ENCODE measurements at regions not wholly inside any gene's neighbourhood (a gene's known extent, or its start where the extent isn't known, plus 50 kb on each side); places are given as distances from the start of the nearest gene placed in this dataset.

DNA sequence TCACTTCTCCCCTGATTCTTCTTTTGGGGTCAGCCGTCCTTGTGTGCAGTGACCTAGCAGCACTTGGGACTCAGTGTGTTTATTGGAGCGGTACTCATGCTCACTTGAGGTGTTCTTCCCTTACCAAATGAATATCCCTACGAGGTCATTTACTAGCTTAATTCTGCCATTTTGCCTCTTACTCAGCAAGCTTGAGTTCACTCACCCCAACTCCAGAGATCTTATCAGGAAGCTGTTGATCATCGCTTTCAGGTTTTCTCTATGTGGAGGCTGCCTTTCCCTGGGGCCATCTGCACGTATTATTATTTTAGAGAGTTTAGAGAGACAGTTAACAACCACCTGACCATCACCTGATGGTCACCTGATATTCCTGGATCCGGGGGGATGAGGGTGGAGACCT is 1466.0 kb upstream of the GOT2 start:
- TF ChIP-seq, protein P1, sequence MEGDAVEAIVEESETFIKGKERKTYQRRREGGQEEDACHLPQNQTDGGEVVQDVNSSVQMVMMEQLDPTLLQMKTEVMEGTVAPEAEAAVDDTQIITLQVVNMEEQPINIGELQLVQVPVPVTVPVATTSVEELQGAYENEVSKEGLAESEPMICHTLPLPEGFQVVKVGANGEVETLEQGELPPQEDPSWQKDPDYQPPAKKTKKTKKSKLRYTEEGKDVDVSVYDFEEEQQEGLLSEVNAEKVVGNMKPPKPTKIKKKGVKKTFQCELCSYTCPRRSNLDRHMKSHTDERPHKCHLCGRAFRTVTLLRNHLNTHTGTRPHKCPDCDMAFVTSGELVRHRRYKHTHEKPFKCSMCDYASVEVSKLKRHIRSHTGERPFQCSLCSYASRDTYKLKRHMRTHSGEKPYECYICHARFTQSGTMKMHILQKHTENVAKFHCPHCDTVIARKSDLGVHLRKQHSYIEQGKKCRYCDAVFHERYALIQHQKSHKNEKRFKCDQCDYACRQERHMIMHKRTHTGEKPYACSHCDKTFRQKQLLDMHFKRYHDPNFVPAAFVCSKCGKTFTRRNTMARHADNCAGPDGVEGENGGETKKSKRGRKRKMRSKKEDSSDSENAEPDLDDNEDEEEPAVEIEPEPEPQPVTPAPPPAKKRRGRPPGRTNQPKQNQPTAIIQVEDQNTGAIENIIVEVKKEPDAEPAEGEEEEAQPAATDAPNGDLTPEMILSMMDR (IDR thresholded peaks at IDR 0.05; ENCODE audit: partially characterized antibody, unreplicated experiment): no peak
- H3K36me3 Mint-ChIP-seq (ENCODE audit: unreplicated experiment): no peaks in the 10 kb centered on the region
- no peak overlapping the region for H3K4me3 Mint-ChIP-seq (ENCODE audit: unreplicated experiment)
- H3K27ac Mint-ChIP-seq (ENCODE audit: unreplicated experiment): no peak overlapping the region
- no peak for DNase-seq
- no peaks in the 10 kb centered on the region for H3K9me3 Mint-ChIP-seq (ENCODE audit: unreplicated experiment)
- H3K27me3 Mint-ChIP-seq (ENCODE audit: unreplicated experiment): peaks cover 2% of the 10 kb centered on the region
- H3K4me1 Mint-ChIP-seq (ENCODE audit: low read depth, unreplicated experiment): peaks cover 2% of the 10 kb centered on the region

DNA sequence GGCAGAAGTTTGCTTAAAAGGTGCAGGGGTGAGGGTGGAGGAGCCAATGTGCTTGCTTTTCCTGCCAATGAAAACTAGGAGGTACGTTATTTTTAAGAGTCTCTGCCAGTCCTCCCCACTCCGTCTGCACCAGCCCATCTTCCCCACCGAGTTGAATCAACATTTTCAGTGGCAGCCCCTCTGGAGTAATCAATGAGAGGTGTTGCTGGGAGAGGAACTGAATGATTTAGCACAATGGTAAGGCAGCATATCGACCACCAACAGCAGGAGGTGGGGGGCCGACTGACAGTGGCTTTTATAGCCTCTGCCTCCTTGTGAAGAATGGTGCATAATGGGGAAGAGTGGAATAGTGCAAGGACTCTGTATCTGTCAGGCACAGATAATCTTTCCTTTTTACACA is 1465.0 kb upstream of the GOT2 start:
- Mint-ChIP-seq H3K36me3 (ENCODE audit: unreplicated experiment) (no peaks in the 10 kb centered on the region), H3K4me3 (ENCODE audit: unreplicated experiment) (no peak overlapping the region), H3K27ac (ENCODE audit: unreplicated experiment) (no peak overlapping the region), H3K4me1 (ENCODE audit: low read depth, unreplicated experiment) (peaks cover 2% of the 10 kb centered on the region), H3K27me3 (ENCODE audit: unreplicated experiment) (peaks cover 2% of the 10 kb centered on the region), H3K9me3 (ENCODE audit: unreplicated experiment) (no peaks in the 10 kb centered on the region)
- DNase-seq: no peak
- TF ChIP-seq, protein P1 (IDR thresholded peaks at IDR 0.05; ENCODE audit: partially characterized antibody, unreplicated experiment): no peak

DNA sequence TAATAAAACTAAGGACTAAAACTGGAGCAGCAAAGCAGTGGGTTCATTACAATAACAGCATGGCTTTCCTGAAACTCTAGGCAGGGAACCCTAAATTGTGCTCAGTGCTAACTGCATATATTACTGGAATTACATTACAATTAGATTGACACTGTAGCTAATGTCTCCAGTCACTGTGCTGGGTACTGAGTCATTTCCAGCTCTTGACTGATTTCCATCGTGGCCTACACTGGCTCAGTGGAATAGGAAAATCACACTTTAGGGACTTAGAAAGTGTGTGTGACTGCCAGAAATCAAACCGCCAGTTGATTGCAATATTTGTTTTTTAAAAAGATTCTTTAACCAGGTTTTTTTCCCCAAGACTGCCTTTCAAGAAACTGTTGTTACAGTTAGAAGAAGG is 1447.4 kb upstream of the GOT2 start:
- Mint-ChIP-seq H3K36me3 (ENCODE audit: unreplicated experiment) (no peaks in the 10 kb centered on the region), H3K27me3 (ENCODE audit: unreplicated experiment) (no peaks in the 10 kb centered on the region), H3K27ac (ENCODE audit: unreplicated experiment) (no peak overlapping the region), H3K9me3 (ENCODE audit: unreplicated experiment) (peaks cover 3% of the 10 kb centered on the region), H3K4me3 (ENCODE audit: unreplicated experiment) (no peak overlapping the region), H3K4me1 (ENCODE audit: low read depth, unreplicated experiment) (no peaks in the 10 kb centered on the region)
- no peak for DNase-seq
- TF ChIP-seq, protein P1 (IDR thresholded peaks at IDR 0.05; ENCODE audit: partially characterized antibody, unreplicated experiment): no peak

DNA sequence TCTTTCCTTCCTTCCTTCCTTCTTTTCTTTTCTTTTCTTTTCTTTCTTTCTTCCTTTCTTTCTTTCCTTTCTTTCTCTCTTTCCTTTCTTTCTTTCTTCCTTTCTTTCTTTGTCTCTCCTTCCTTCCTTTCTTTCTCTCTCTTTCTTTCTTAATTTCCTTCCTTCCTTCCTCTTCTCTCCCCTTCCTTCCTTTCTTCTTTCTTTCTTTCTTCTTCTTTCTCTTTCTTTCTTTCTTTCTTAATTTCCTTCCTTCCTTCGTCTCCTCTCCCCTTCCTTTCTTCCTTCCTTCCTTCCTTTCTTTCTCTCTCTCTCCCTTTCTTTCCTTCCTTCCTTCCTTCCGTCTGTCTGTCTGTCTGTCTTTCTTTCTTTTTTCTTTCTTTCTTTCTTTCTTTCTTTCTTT is 1446.5 kb upstream of the GOT2 start:
- H3K27me3 Mint-ChIP-seq (ENCODE audit: unreplicated experiment): no peaks in the 10 kb centered on the region
- no peaks in the 10 kb centered on the region for H3K4me1 Mint-ChIP-seq (ENCODE audit: low read depth, unreplicated experiment)
- H3K4me3 Mint-ChIP-seq (ENCODE audit: unreplicated experiment): no peak overlapping the region
- no peaks in the 10 kb centered on the region for H3K36me3 Mint-ChIP-seq (ENCODE audit: unreplicated experiment)
- H3K9me3 Mint-ChIP-seq (ENCODE audit: unreplicated experiment): peaks cover 3% of the 10 kb centered on the region
- H3K27ac Mint-ChIP-seq (ENCODE audit: unreplicated experiment): no peak overlapping the region
- TF ChIP-seq, protein P1 (IDR thresholded peaks at IDR 0.05; ENCODE audit: partially characterized antibody, unreplicated experiment): no peak
- no peak for DNase-seq

DNA sequence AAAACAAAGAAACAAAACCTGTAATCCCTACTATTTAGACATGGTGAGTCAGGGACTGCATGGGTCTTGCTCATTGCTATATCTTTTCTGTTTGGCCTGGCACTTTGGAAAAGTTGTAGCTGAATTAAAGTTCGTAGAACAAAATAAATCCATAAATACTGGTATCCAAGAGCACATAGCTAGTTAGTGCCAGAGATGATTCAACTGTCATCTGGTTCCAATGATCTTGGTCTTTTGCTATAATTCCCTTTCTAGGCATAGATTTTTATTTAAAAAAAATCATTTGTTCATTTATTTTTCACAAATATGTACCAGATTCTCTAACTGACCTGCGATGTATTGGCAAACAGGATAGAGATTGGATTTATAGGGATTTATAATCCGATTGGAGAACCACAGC is 1436.1 kb upstream of the GOT2 start:
- no peaks in the 10 kb centered on the region for H3K4me1 Mint-ChIP-seq (ENCODE audit: low read depth, unreplicated experiment)
- H3K36me3 Mint-ChIP-seq (ENCODE audit: unreplicated experiment): no peaks in the 10 kb centered on the region
- DNase-seq: no peak
- TF ChIP-seq, protein P1 (IDR thresholded peaks at IDR 0.05; ENCODE audit: partially characterized antibody, unreplicated experiment): no peak
- peaks cover 3% of the 10 kb centered on the region for H3K9me3 Mint-ChIP-seq (ENCODE audit: unreplicated experiment)
- no peak overlapping the region for H3K4me3 Mint-ChIP-seq (ENCODE audit: unreplicated experiment)
- no peaks in the 10 kb centered on the region for H3K27me3 Mint-ChIP-seq (ENCODE audit: unreplicated experiment)
- no peak overlapping the region for H3K27ac Mint-ChIP-seq (ENCODE audit: unreplicated experiment)

All from glutamatergic neuron (in vitro differentiated cells).